Retinal pigment epithelial cell (primary cell): ENCODE measurements at regions not wholly inside any gene's neighbourhood (a gene's known extent, or its start where the extent isn't known, plus 50 kb on each side); places are given as distances from the start of the nearest gene placed in this dataset.

ENCODE experiments used
- DNase-seq: peaks from one replicate; pipeline ENCODE4 v3.0.0-alpha.2; 2010; ENCODE audit warnings: low read depth
- H3K4me3 ChIP-seq: 2 replicates; pipeline ENCODE4 v1.5.1; 2011; ENCODE audit warnings: mild to moderate bottlenecking, low read length, control low read depth, moderate library complexity
- TF ChIP-seq, protein P1 (sequence below): conservative IDR thresholded peaks from 2 replicates; pipeline ENCODE4 v1.5.1; 2011; ENCODE audit warnings: low read depth, low read length, control low read depth, inconsistent platforms

GRCh38 chr1:98277118-98277517 lies 356.3 kb upstream of the DPYD start:
- peak; percentile 81 for DNase-seq
- TF ChIP-seq, protein P1, sequence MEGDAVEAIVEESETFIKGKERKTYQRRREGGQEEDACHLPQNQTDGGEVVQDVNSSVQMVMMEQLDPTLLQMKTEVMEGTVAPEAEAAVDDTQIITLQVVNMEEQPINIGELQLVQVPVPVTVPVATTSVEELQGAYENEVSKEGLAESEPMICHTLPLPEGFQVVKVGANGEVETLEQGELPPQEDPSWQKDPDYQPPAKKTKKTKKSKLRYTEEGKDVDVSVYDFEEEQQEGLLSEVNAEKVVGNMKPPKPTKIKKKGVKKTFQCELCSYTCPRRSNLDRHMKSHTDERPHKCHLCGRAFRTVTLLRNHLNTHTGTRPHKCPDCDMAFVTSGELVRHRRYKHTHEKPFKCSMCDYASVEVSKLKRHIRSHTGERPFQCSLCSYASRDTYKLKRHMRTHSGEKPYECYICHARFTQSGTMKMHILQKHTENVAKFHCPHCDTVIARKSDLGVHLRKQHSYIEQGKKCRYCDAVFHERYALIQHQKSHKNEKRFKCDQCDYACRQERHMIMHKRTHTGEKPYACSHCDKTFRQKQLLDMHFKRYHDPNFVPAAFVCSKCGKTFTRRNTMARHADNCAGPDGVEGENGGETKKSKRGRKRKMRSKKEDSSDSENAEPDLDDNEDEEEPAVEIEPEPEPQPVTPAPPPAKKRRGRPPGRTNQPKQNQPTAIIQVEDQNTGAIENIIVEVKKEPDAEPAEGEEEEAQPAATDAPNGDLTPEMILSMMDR, result no peak
- H3K4me3 ChIP-seq, result no peak overlapping the region

- no peak overlapping the region for H3K4me3 ChIP-seq
- no peak for DNase-seq
- TF ChIP-seq, protein P1, result no peak
Observed at GRCh38 chr1:98276514-98276913, 355.7 kb upstream of the DPYD start.

GRCh38 chr1:98268316-98268715 lies 347.5 kb upstream of the DPYD start:
- no peak overlapping the region for H3K4me3 ChIP-seq
- TF ChIP-seq, protein P1, result no peak
- DNase-seq, result no peak

- DNase-seq, result no peak
- TF ChIP-seq, protein P1, result no peak
- H3K4me3 ChIP-seq, result no peak overlapping the region
Observed at GRCh38 chr1:98267423-98267822, 346.6 kb upstream of the DPYD start.

- no peak overlapping the region for H3K4me3 ChIP-seq
- DNase-seq, result no peak
- TF ChIP-seq, protein P1, result no peak
Observed at GRCh38 chr1:98264727-98265126, 343.9 kb upstream of the DPYD start.

DNA sequence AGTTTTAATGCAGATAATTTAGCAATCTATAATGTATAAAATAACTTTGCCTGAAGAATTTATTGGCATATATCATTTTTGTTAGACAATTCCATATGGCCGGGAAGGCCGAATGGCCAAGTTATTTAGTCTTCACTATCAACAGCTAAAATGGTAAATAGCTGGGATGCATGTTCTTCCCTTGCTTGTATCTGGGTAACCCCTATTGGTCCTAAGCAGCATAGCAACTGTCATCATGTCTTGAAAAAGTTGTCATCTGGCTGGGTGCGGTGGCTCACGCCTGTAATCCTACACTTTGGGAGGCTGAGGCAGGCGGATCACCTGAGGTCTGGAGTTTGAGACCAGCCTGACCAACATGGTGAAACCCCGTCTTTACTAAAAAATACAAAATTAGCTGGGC lies 340.0 kb upstream of the DPYD start:
- no peak for DNase-seq
- TF ChIP-seq, protein P1, result no peak
- no peak overlapping the region for H3K4me3 ChIP-seq

DNA sequence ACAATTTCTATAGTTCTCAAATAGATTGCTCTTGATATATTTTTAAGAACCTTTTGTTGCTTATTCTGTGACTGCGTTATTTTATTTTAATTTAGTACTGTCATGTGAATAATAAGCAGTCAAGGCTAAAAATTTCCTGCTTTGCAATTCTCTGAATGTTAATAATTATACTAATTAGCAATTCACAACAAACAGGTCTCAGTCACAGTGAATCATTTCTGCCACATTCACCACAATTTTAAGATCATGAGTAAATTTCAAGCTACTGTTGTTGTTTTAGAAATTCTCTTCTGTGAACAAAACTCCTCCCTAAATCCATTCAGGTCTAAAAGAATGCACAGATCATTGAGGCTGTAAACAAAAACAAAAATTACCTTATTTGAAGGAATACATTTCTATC lies 339.6 kb upstream of the DPYD start:
- no peak for DNase-seq
- TF ChIP-seq, protein P1, result no peak
- no peak overlapping the region for H3K4me3 ChIP-seq
